ENCODE measurements at regions not wholly inside any gene's neighbourhood (a gene's known extent, or its start where the extent isn't known, plus 50 kb on each side); places are given as distances from the start of the nearest gene placed in this dataset.
"Not testable (repeated sequence)": the region's sequence is repeated elsewhere in the genome, so short reads cannot be mapped to it uniquely, and the experiment has no call there.

DNA sequence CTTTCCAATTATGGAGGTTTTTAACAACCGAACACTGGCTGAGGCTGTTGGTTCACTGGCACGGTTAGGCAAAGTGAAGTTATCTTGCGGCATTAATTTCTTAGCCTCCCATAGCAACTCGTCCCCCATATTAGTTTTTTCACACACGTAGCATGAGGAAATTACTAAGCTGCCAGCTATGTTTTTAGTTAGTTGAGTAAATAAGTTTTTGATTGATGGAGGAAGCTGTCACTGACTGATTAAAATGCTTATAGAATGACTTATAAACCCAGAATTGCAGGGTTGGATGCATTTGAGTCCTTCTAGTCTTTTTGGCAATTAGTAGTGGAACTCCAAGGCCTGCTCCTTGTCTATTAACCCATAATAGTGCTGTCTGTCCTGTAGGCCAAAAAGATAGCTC lies 97.1 kb downstream of the ALG10 start:
- no peak overlapping the region for H3K27ac ChIP-seq
- H3K36me3 ChIP-seq: no peaks in the 10 kb centered on the region
- intact Hi-C loops (cut with DNase I): no loop called here
- H3K9me3 ChIP-seq: no peaks in the 10 kb centered on the region
- TF ChIP-seq, protein P1, sequence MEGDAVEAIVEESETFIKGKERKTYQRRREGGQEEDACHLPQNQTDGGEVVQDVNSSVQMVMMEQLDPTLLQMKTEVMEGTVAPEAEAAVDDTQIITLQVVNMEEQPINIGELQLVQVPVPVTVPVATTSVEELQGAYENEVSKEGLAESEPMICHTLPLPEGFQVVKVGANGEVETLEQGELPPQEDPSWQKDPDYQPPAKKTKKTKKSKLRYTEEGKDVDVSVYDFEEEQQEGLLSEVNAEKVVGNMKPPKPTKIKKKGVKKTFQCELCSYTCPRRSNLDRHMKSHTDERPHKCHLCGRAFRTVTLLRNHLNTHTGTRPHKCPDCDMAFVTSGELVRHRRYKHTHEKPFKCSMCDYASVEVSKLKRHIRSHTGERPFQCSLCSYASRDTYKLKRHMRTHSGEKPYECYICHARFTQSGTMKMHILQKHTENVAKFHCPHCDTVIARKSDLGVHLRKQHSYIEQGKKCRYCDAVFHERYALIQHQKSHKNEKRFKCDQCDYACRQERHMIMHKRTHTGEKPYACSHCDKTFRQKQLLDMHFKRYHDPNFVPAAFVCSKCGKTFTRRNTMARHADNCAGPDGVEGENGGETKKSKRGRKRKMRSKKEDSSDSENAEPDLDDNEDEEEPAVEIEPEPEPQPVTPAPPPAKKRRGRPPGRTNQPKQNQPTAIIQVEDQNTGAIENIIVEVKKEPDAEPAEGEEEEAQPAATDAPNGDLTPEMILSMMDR (IDR thresholded peaks at IDR 0.05): no peak
- no peaks in the 10 kb centered on the region for H3K4me1 ChIP-seq
- ATAC-seq: no peak
- H3K27me3 ChIP-seq: no peaks in the 10 kb centered on the region
- 79 to 80% methylated on average over 5 of the region's 5 CpGs for WGBS, 2 donors
- DNase-seq: no peak
- no peak overlapping the region for H3K4me3 ChIP-seq

DNA sequence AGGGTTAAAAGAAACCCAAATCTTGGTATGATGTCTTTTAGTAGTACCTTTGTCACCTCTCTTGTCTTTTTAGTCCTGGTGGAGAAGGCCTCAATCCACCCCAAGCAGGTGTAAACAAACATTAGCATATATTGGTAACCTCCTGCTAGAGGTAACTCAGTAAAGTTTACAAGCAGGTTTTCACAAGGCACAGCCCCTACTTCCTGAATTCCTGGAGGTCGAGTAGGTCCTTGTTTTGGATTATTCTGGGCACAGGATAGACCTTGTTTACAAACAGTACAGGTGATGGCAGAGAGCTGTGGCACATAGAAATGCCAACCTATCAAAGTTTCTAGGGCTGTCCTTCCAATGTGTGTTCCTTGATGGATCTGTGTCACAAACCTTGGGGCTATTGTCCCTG lies 99.1 kb downstream of the ALG10 start:
- H3K27ac ChIP-seq: no peak overlapping the region
- no peaks in the 10 kb centered on the region for H3K9me3 ChIP-seq
- DNase-seq (no peak), ATAC-seq (no peak)
- TF ChIP-seq, protein P1 (IDR thresholded peaks at IDR 0.05): no peak
- H3K4me1 ChIP-seq: peaks cover 0 to 8% (median 0%) of the 10 kb centered on the region in 9 donors
- WGBS, 2 donors: 18 to 24% methylated on average over 1 of the region's 1 CpG
- no peak overlapping the region for H3K4me3 ChIP-seq
- intact Hi-C loops (cut with DNase I): loop anchor here in 6 of 10 donors (5.0 to 10.0 kb wide), 4 partner anchors 96 to 506 kb away; no protein-coding TSS in a partner anchor
- no peaks in the 10 kb centered on the region for H3K36me3 ChIP-seq
- peaks cover 0 to 4% (median 0%) of the 10 kb centered on the region in 7 donors for H3K27me3 ChIP-seq

DNA sequence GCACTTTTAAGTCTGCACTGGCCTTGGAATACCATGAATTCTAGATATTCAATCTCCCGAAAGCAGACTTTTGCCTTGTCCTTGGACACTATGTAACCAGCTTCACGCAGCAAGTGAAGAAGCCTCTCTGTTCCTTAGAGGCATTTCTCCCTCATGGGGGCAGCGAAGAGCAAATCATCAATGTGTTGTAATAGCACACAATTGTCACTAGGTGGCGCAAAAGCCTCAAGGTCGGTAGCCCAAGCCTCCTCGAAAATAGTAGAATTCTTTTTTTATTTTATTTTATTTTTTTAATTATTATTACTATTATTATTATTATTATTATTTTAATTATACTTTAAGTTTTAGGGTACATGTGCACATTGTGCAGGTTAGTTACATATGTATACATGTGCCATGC lies 100.8 kb downstream of the ALG10 start:
- peak in 1 of 2 donors; percentile 23 for DNase-seq
- ATAC-seq: peak in 1 of 8 donors; percentile 47
- intact Hi-C loops (cut with DNase I): loop anchor here in 8 of 10 donors (1.0 to 10.0 kb wide), 7 partner anchors 94 to 504 kb away; no protein-coding TSS in a partner anchor

DNA sequence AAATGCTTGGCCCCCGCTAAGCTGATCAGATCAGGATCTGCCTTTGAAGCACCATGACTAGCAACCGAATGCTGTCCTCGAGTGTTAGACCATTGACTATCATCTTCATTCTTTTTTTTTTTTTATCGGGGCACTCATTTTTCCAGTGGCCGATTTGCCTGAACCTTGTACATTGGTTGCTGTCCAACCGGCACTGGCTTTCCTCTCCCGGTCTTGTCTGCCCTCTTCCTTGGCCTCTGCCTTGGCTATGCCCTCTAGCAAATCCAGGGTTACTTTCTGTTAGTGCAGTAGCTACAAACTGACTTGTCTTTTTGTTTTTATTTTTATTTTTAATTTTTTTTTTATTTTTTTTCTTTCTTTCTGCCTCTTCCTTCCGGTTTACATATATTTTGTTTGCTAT lies 102.3 kb downstream of the ALG10 start:
- DNase-seq (no peak), ATAC-seq (no peak)
- H3K9me3 ChIP-seq: no peaks in the 10 kb centered on the region
- no peak overlapping the region for H3K27ac ChIP-seq
- peaks cover 0 to 29% (median 0%) of the 10 kb centered on the region in 9 donors for H3K4me1 ChIP-seq
- H3K27me3 ChIP-seq: peaks cover 0 to 6% (median 0%) of the 10 kb centered on the region in 7 donors
- H3K36me3 ChIP-seq: no peaks in the 10 kb centered on the region
- 84 to 88% methylated on average over 8 of the region's 8 CpGs for WGBS, 2 donors
- TF ChIP-seq, protein P1 (IDR thresholded peaks at IDR 0.05): no peak
- H3K4me3 ChIP-seq: no peak overlapping the region
- intact Hi-C loops (cut with DNase I): loop anchor here in 8 of 10 donors (2.0 to 10.0 kb wide), 5 partner anchors 93 to 503 kb away; no protein-coding TSS in a partner anchor

More for the DNA sequence above, 100.8 kb downstream of the ALG10 start:
- not testable (repeated sequence) for H3K9me3 ChIP-seq, H3K4me3 ChIP-seq, H3K27me3 ChIP-seq, H3K36me3 ChIP-seq, H3K27ac ChIP-seq
- TF ChIP-seq, protein P1 (IDR thresholded peaks at IDR 0.05): peak; percentile 80 to 94 (median 85)
- WGBS, 2 donors: 8 to 16% methylated on average over 6 of the region's 6 CpGs
- peaks cover 0 to 23% (median 0%) of the 10 kb centered on the region in 9 donors for H3K4me1 ChIP-seq
